Mesendoderm (in vitro differentiated cells): ENCODE measurements at regions not wholly inside any gene's neighbourhood (a gene's known extent, or its start where the extent isn't known, plus 50 kb on each side); places are given as distances from the start of the nearest gene placed in this dataset.
A peak's percentile ranks its signal among the peaks of the same experiment; 100 is the strongest.
"Not testable (repeated sequence)": the region's sequence is repeated elsewhere in the genome, so short reads cannot be mapped to it uniquely, and the experiment has no call there.

ENCODE experiments used
- DNase-seq: peaks from one replicate; pipeline ENCODE4 v3.0.0; 2013
- H2AK5ac ChIP-seq: 2 replicates; pipeline ENCODE4 v1.6.1; 2013; ENCODE audit warnings: low read length, inconsistent platforms
- H2BK120ac ChIP-seq: 2 replicates; pipeline ENCODE4 v1.6.1; 2013; ENCODE audit warnings: low read depth, mild to moderate bottlenecking, low read length, moderate library complexity, mixed read lengths
- H2BK15ac ChIP-seq: replicated peaks from 2 replicates; pipeline ENCODE4 v1.6.1; 2013; ENCODE audit warnings: low read depth, mild to moderate bottlenecking, moderate library complexity
- H2BK5ac ChIP-seq: 2 replicates; pipeline ENCODE4 v1.6.1; 2013; ENCODE audit warnings: low read length, inconsistent platforms
- H3K18ac ChIP-seq: 2 replicates; pipeline ENCODE4 v1.6.1; 2013; ENCODE audit warnings: mild to moderate bottlenecking, low read length, mixed read lengths
- H3K23ac ChIP-seq: one replicate; pipeline ENCODE4 v1.6.1; 2013; ENCODE audit warnings: low read length
- H3K27ac ChIP-seq: 2 replicates; pipeline ENCODE4 v1.5.1; 2013; ENCODE audit warnings: low read depth, mild to moderate bottlenecking, inconsistent platforms, low read length, moderate library complexity
- H3K27me3 ChIP-seq: 2 replicates; pipeline ENCODE4 v1.6.1; 2013; ENCODE audit warnings: low read length, control low read depth, mild to moderate bottlenecking, inconsistent platforms; ENCODE audit not compliant: insufficient read depth, poor library complexity
- H3K36me3 ChIP-seq: 2 replicates; pipeline ENCODE4 v1.6.1; 2013; ENCODE audit warnings: low read length, inconsistent platforms; ENCODE audit not compliant: control insufficient read depth, insufficient read depth
- H3K4ac ChIP-seq: one replicate; pipeline ENCODE4 v1.6.1; 2013; ENCODE audit warnings: low read depth, mild to moderate bottlenecking, low read length, moderate library complexity
- H3K4me1 ChIP-seq: 2 replicates; pipeline ENCODE4 v1.6.1; 2013; ENCODE audit warnings: low read depth, low read length, inconsistent platforms; ENCODE audit not compliant: control insufficient read depth
- H3K4me2 ChIP-seq: 2 replicates; pipeline ENCODE4 v1.6.1; 2013; ENCODE audit warnings: low read length
- H3K4me3 ChIP-seq: 2 replicates; pipeline ENCODE4 v1.5.1; 2013; ENCODE audit warnings: mild to moderate bottlenecking, low read length
- H3K56ac ChIP-seq: one replicate; pipeline ENCODE4 v1.6.1; 2013; ENCODE audit warnings: low read length
- H3K79me1 ChIP-seq: 2 replicates; pipeline ENCODE4 v1.6.1; 2013; ENCODE audit warnings: low read length, inconsistent platforms
- H3K79me2 ChIP-seq: 2 replicates; pipeline ENCODE4 v1.6.1; 2013; ENCODE audit warnings: mild to moderate bottlenecking, low read length; ENCODE audit not compliant: control insufficient read depth, insufficient read depth
- H3K9ac ChIP-seq: 2 replicates; pipeline ENCODE4 v1.6.1; 2013; ENCODE audit warnings: low read length, inconsistent platforms
- H4K5ac ChIP-seq: one replicate; pipeline ENCODE4 v1.6.1; 2013; ENCODE audit warnings: low read length
- H4K8ac ChIP-seq: one replicate; pipeline ENCODE4 v1.6.1; 2013; ENCODE audit warnings: low read depth, mild to moderate bottlenecking, control low read depth, low read length, moderate library complexity
- whole genome bisulfite sequencing: extraction: QIAGEN DNeasy Blood & Tissue Kit; methylation state at CpG from one replicate; pipeline ENCODE4 v1.1.7; 2013; ENCODE audit warnings: low lambda C conversion rate, missing lambda C conversion rate; ENCODE audit not compliant: insufficient coverage; ENCODE audit errors: extremely low coverage; 5-methylcytosine and 5-hydroxymethylcytosine counted together

GRCh38 chr11:80257319-80258015, 816.6 kb upstream of the TENM4 start:
- not testable (repeated sequence) for H3K27ac ChIP-seq, H2BK120ac ChIP-seq, H2AK5ac ChIP-seq, H3K4me1 ChIP-seq, H4K8ac ChIP-seq, H3K4ac ChIP-seq, H2BK15ac ChIP-seq, H3K4me2 ChIP-seq, H4K5ac ChIP-seq, H2BK5ac ChIP-seq, H3K56ac ChIP-seq, H3K23ac ChIP-seq, H3K4me3 ChIP-seq, H3K18ac ChIP-seq, H3K9ac ChIP-seq, DNase-seq, H3K36me3 ChIP-seq, H3K27me3 ChIP-seq, H3K79me1 ChIP-seq, H3K79me2 ChIP-seq
- no CpG with 5 or more reads among the region's 45 CpGs for WGBS

GRCh38 chr11:80255021-80255420, 814.2 kb upstream of the TENM4 start:
- no peak overlapping the region for H3K18ac ChIP-seq
- no peak overlapping the region for H3K4me2 ChIP-seq
- no peak overlapping the region for H4K5ac ChIP-seq
- no peaks in the 10 kb centered on the region for H3K4me1 ChIP-seq
- H3K79me1 ChIP-seq = no peaks in the 10 kb centered on the region
- no peak overlapping the region for H3K56ac ChIP-seq
- no peak overlapping the region for H3K23ac ChIP-seq
- no peak overlapping the region for H3K9ac ChIP-seq
- no peak overlapping the region for H2AK5ac ChIP-seq
- H3K4me3 ChIP-seq = no peak overlapping the region
- H3K4ac ChIP-seq = no peak overlapping the region
- DNase-seq = peak; percentile 32
- no peak overlapping the region for H2BK120ac ChIP-seq
- H3K79me2 ChIP-seq = no peaks in the 10 kb centered on the region
- no peak overlapping the region for H2BK5ac ChIP-seq
- H2BK15ac ChIP-seq = no peak overlapping the region
- no peaks in the 10 kb centered on the region for H3K36me3 ChIP-seq
- no peaks in the 10 kb centered on the region for H3K27me3 ChIP-seq
- H3K27ac ChIP-seq = no peak overlapping the region
- H4K8ac ChIP-seq = no peak overlapping the region

- Histone ChIP-seq H3K18ac (no peak overlapping the region), H4K8ac (no peak overlapping the region), H3K9ac (no peak overlapping the region), H3K79me1 (no peaks in the 10 kb centered on the region), H3K36me3 (no peaks in the 10 kb centered on the region), H2BK15ac (no peak overlapping the region), H2AK5ac (no peak overlapping the region), H3K27ac (no peak overlapping the region), H2BK120ac (no peak overlapping the region), H2BK5ac (no peak overlapping the region), H3K4me3 (no peak overlapping the region), H3K4ac (no peak overlapping the region), H3K4me2 (no peak overlapping the region), H3K4me1 (no peaks in the 10 kb centered on the region), H3K56ac (no peak overlapping the region), H4K5ac (no peak overlapping the region), H3K27me3 (no peaks in the 10 kb centered on the region), H3K79me2 (no peaks in the 10 kb centered on the region), H3K23ac (no peak overlapping the region)
- no peak for DNase-seq
- WGBS = no CpG with 5 or more reads among the region's 3 CpGs
Observed at GRCh38 chr11:80241766-80242165, 800.9 kb upstream of the TENM4 start.

GRCh38 chr11:80240245-80240644, 799.4 kb upstream of the TENM4 start:
- DNase-seq = no peak
- no peak overlapping the region for H4K8ac ChIP-seq
- no peak overlapping the region for H4K5ac ChIP-seq
- no peak overlapping the region for H3K27ac ChIP-seq
- no peak overlapping the region for H3K9ac ChIP-seq
- H3K56ac ChIP-seq = no peak overlapping the region
- H3K36me3 ChIP-seq = no peaks in the 10 kb centered on the region
- H2BK15ac ChIP-seq = no peak overlapping the region
- no peak overlapping the region for H3K4me3 ChIP-seq
- H3K4ac ChIP-seq = no peak overlapping the region
- no CpG with 5 or more reads among the region's 1 CpG for WGBS
- no peaks in the 10 kb centered on the region for H3K4me1 ChIP-seq
- H3K79me1 ChIP-seq = no peaks in the 10 kb centered on the region
- no peak overlapping the region for H3K23ac ChIP-seq
- H2BK5ac ChIP-seq = no peak overlapping the region
- H3K27me3 ChIP-seq = no peaks in the 10 kb centered on the region
- no peak overlapping the region for H3K4me2 ChIP-seq
- no peak overlapping the region for H2AK5ac ChIP-seq
- no peaks in the 10 kb centered on the region for H3K79me2 ChIP-seq
- H2BK120ac ChIP-seq = no peak overlapping the region
- no peak overlapping the region for H3K18ac ChIP-seq

GRCh38 chr11:80239217-80239616, 798.4 kb upstream of the TENM4 start:
- no peak overlapping the region for H2BK15ac ChIP-seq
- no peak overlapping the region for H2BK5ac ChIP-seq
- no peak overlapping the region for H3K27ac ChIP-seq
- no peak overlapping the region for H3K9ac ChIP-seq
- no peak overlapping the region for H2AK5ac ChIP-seq
- H3K36me3 ChIP-seq = no peaks in the 10 kb centered on the region
- H3K4me3 ChIP-seq = no peak overlapping the region
- no peak overlapping the region for H3K23ac ChIP-seq
- no peak for DNase-seq
- no peak overlapping the region for H3K18ac ChIP-seq
- H3K4me2 ChIP-seq = no peak overlapping the region
- H4K8ac ChIP-seq = no peak overlapping the region
- H3K27me3 ChIP-seq = no peaks in the 10 kb centered on the region
- H4K5ac ChIP-seq = no peak overlapping the region
- no peaks in the 10 kb centered on the region for H3K79me2 ChIP-seq
- no CpG with 5 or more reads among the region's 1 CpG for WGBS
- no peaks in the 10 kb centered on the region for H3K4me1 ChIP-seq
- H3K79me1 ChIP-seq = no peaks in the 10 kb centered on the region
- no peak overlapping the region for H3K56ac ChIP-seq
- H2BK120ac ChIP-seq = no peak overlapping the region
- H3K4ac ChIP-seq = no peak overlapping the region

GRCh38 chr11:80227915-80228314, 787.1 kb upstream of the TENM4 start:
- no peak overlapping the region for H2BK5ac ChIP-seq
- no peak overlapping the region for H3K4ac ChIP-seq
- no peaks in the 10 kb centered on the region for H3K79me1 ChIP-seq
- H2BK120ac ChIP-seq = no peak overlapping the region
- H4K5ac ChIP-seq = no peak overlapping the region
- H2AK5ac ChIP-seq = no peak overlapping the region
- DNase-seq = peak; percentile 5
- H3K23ac ChIP-seq = no peak overlapping the region
- no peak overlapping the region for H3K27ac ChIP-seq
- no peak overlapping the region for H3K4me2 ChIP-seq
- no peaks in the 10 kb centered on the region for H3K36me3 ChIP-seq
- no peak overlapping the region for H3K4me3 ChIP-seq
- H3K4me1 ChIP-seq = no peaks in the 10 kb centered on the region
- no peak overlapping the region for H3K9ac ChIP-seq
- H3K18ac ChIP-seq = no peak overlapping the region
- no peaks in the 10 kb centered on the region for H3K79me2 ChIP-seq
- H2BK15ac ChIP-seq = no peak overlapping the region
- no peaks in the 10 kb centered on the region for H3K27me3 ChIP-seq
- H3K56ac ChIP-seq = no peak overlapping the region
- H4K8ac ChIP-seq = no peak overlapping the region
